ENCODE measurements at regions not wholly inside any gene's neighbourhood (a gene's known extent, or its start where the extent isn't known, plus 50 kb on each side); places are given as distances from the start of the nearest gene placed in this dataset.

- Histone ChIP-seq H3K9me3 (ENCODE audit: insufficient read depth, low read length) (no peaks in the 10 kb centered on the region), H3K36me3 (ENCODE audit: insufficient read depth, insufficient read length, low read length) (no peaks in the 10 kb centered on the region), H3K4me1 (ENCODE audit: insufficient read depth, insufficient read length) (no peaks in the 10 kb centered on the region), H3K4me3 (ENCODE audit: insufficient read length, low read depth) (no peak overlapping the region), H3K9ac (ENCODE audit: insufficient read length, low read depth) (no peak overlapping the region), H3K27me3 (ENCODE audit: insufficient read depth, insufficient read length) (no peaks in the 10 kb centered on the region)
- no peak for DNase-seq (ENCODE audit: low read depth, low spot score)
- no peak for TF ChIP-seq SUZ12 (IDR thresholded peaks at IDR 0.05; ENCODE audit: extremely low read depth, insufficient read depth, insufficient read length)
These were observed 637.0 kb upstream of the TBX3 start for GRCh38 chr12:115320967-115321366.

- H3K4me3 ChIP-seq (ENCODE audit: insufficient read length, low read depth) = no peak overlapping the region
- no peak overlapping the region for H3K9ac ChIP-seq (ENCODE audit: insufficient read length, low read depth)
- no peaks in the 10 kb centered on the region for H3K4me1 ChIP-seq (ENCODE audit: insufficient read depth, insufficient read length)
- no peaks in the 10 kb centered on the region for H3K36me3 ChIP-seq (ENCODE audit: insufficient read depth, insufficient read length, low read length)
- TF ChIP-seq ZNF274 (IDR thresholded peaks at IDR 0.05; ENCODE audit: low read depth, low read length) (no peak), YY1 (IDR thresholded peaks at IDR 0.05; ENCODE audit: insufficient read depth, insufficient read length) (no peak), SUZ12 (IDR thresholded peaks at IDR 0.05; ENCODE audit: extremely low read depth, insufficient read depth, insufficient read length) (no peak)
- H3K27me3 ChIP-seq (ENCODE audit: insufficient read depth, insufficient read length) = no peaks in the 10 kb centered on the region
- no peaks in the 10 kb centered on the region for H3K9me3 ChIP-seq (ENCODE audit: insufficient read depth, low read length)
- no peak for DNase-seq (ENCODE audit: low read depth, low spot score)
These were observed 636.5 kb upstream of the TBX3 start for GRCh38 chr12:115320451-115320850.

DNA sequence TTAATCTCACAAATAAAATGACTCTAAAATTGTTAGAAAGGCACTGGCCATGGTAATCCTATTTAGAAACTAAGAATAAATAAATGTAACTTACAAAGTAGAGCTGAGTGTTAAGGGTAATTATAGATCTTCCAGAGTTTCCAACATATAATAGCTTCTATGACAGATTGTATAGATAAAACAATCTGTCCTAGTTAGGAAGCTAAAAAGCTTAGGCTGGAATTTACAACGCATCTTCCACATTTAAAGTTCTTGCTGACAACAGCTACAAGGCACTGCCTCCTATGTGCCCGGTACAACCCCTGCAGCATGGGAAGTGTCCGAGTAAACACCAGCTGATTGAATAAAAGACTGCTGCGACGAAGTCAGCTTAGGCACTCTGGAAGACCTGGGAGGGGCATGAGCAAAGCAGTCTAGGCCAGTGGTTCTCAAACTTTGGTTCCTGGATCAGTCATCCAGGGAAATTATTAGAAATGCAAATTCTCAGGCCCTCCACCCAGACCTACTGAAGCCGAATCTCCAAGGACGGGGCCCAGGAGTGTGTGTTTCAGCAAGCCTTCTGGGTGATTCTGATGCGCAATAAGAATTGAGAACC lies 635.6 kb upstream of the TBX3 start:
- no peak for TF ChIP-seq YY1 (IDR thresholded peaks at IDR 0.05; ENCODE audit: insufficient read depth, insufficient read length)
- no peak for TF ChIP-seq SUZ12 (IDR thresholded peaks at IDR 0.05; ENCODE audit: extremely low read depth, insufficient read depth, insufficient read length)
- no peak for TF ChIP-seq ZNF274 (IDR thresholded peaks at IDR 0.05; ENCODE audit: low read depth, low read length)
- Histone ChIP-seq H3K4me3 (ENCODE audit: insufficient read length, low read depth) (no peak overlapping the region), H3K36me3 (ENCODE audit: insufficient read depth, insufficient read length, low read length) (no peaks in the 10 kb centered on the region), H3K4me1 (ENCODE audit: insufficient read depth, insufficient read length) (no peaks in the 10 kb centered on the region), H3K27me3 (ENCODE audit: insufficient read depth, insufficient read length) (no peaks in the 10 kb centered on the region), H3K9me3 (ENCODE audit: insufficient read depth, low read length) (no peaks in the 10 kb centered on the region), H3K9ac (ENCODE audit: insufficient read length, low read depth) (no peak overlapping the region)
- DNase-seq (ENCODE audit: low read depth, low spot score) = no peak

- no peaks in the 10 kb centered on the region for H3K4me1 ChIP-seq (ENCODE audit: insufficient read depth, insufficient read length)
- no peak overlapping the region for H3K9ac ChIP-seq (ENCODE audit: insufficient read length, low read depth)
- no peak overlapping the region for H3K4me3 ChIP-seq (ENCODE audit: insufficient read length, low read depth)
- TF ChIP-seq ZNF274 (IDR thresholded peaks at IDR 0.05; ENCODE audit: low read depth, low read length) (no peak), YY1 (IDR thresholded peaks at IDR 0.05; ENCODE audit: insufficient read depth, insufficient read length) (no peak)
- H3K36me3 ChIP-seq (ENCODE audit: insufficient read depth, insufficient read length, low read length) = no peaks in the 10 kb centered on the region
- H3K9me3 ChIP-seq (ENCODE audit: insufficient read depth, low read length) = no peaks in the 10 kb centered on the region
- no peaks in the 10 kb centered on the region for H3K27me3 ChIP-seq (ENCODE audit: insufficient read depth, insufficient read length)
- no peak for DNase-seq (ENCODE audit: low read depth, low spot score)
These were observed 630.0 kb upstream of the TBX3 start for GRCh38 chr12:115313929-115314328.

DNA sequence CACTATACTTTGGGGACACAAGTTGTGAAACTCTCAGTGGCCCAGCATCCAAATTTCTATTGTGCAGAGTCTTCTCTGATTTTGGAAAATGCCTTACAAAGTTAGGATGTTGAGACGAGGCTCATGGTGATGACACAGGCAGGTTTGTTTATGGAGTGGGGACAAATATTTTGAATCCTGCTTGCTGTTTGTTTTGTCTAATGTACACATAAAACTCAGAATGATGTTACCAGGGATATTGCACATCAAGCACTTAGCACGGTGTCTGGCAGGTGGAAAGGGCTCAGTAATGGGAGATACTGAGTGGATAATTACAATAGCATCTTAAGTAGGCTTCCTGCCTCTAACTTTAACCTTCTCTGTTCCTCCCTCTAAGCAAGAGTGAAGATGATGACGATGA lies 628.9 kb upstream of the TBX3 start:
- H3K9me3 ChIP-seq (ENCODE audit: insufficient read depth, low read length) = no peaks in the 10 kb centered on the region
- no peaks in the 10 kb centered on the region for H3K27me3 ChIP-seq (ENCODE audit: insufficient read depth, insufficient read length)
- DNase-seq (ENCODE audit: low read depth, low spot score) = no peak
- no peaks in the 10 kb centered on the region for H3K4me1 ChIP-seq (ENCODE audit: insufficient read depth, insufficient read length)
- TF ChIP-seq SUZ12 (IDR thresholded peaks at IDR 0.05; ENCODE audit: extremely low read depth, insufficient read depth, insufficient read length) = no peak
- TF ChIP-seq YY1 (IDR thresholded peaks at IDR 0.05; ENCODE audit: insufficient read depth, insufficient read length) = no peak
- no peak for TF ChIP-seq ZNF274 (IDR thresholded peaks at IDR 0.05; ENCODE audit: low read depth, low read length)
- no peak overlapping the region for H3K4me3 ChIP-seq (ENCODE audit: insufficient read length, low read depth)
- H3K36me3 ChIP-seq (ENCODE audit: insufficient read depth, insufficient read length, low read length) = no peaks in the 10 kb centered on the region
- no peak overlapping the region for H3K9ac ChIP-seq (ENCODE audit: insufficient read length, low read depth)

GRCh38 chr12:115311875-115312274 lies 627.9 kb upstream of the TBX3 start:
- TF ChIP-seq SUZ12 (IDR thresholded peaks at IDR 0.05; ENCODE audit: extremely low read depth, insufficient read depth, insufficient read length) = no peak

DNA sequence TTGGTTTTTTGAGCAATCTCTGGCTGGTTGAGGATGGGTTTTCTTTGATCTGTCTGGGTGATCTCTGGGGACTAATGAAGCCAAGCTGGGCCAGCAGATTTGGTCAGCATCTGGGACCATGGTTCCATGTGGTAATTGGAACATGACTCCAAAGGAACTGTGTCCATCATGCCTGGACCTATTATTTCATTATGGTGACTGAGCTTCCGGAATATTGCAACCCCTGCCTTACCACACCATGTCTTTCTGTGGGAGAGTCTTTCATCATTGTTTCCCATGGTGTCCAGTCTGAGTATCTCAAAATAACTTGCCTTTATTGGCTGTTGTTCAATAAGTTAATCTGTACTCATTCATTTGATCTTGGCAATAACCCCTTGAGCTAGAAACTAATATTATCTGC lies 624.9 kb upstream of the TBX3 start:
- no peaks in the 10 kb centered on the region for H3K9me3 ChIP-seq (ENCODE audit: insufficient read depth, low read length)
- H3K36me3 ChIP-seq (ENCODE audit: insufficient read depth, insufficient read length, low read length) = no peaks in the 10 kb centered on the region
- DNase-seq (ENCODE audit: low read depth, low spot score) = no peak
- H3K4me1 ChIP-seq (ENCODE audit: insufficient read depth, insufficient read length) = no peaks in the 10 kb centered on the region
- H3K27me3 ChIP-seq (ENCODE audit: insufficient read depth, insufficient read length) = no peaks in the 10 kb centered on the region
- TF ChIP-seq YY1 (IDR thresholded peaks at IDR 0.05; ENCODE audit: insufficient read depth, insufficient read length) = no peak
- TF ChIP-seq SUZ12 (IDR thresholded peaks at IDR 0.05; ENCODE audit: extremely low read depth, insufficient read depth, insufficient read length) = no peak
- no peak for TF ChIP-seq ZNF274 (IDR thresholded peaks at IDR 0.05; ENCODE audit: low read depth, low read length)
- H3K9ac ChIP-seq (ENCODE audit: insufficient read length, low read depth) = no peak overlapping the region
- H3K4me3 ChIP-seq (ENCODE audit: insufficient read length, low read depth) = no peak overlapping the region

More at GRCh38 chr12:115311875-115312274, 627.9 kb upstream of the TBX3 start:
- no peaks in the 10 kb centered on the region for H3K27me3 ChIP-seq (ENCODE audit: insufficient read depth, insufficient read length)
- DNase-seq (ENCODE audit: low read depth, low spot score) = no peak
- H3K36me3 ChIP-seq (ENCODE audit: insufficient read depth, insufficient read length, low read length) = no peaks in the 10 kb centered on the region
- no peak overlapping the region for H3K4me3 ChIP-seq (ENCODE audit: insufficient read length, low read depth)
- H3K9me3 ChIP-seq (ENCODE audit: insufficient read depth, low read length) = no peaks in the 10 kb centered on the region
- H3K4me1 ChIP-seq (ENCODE audit: insufficient read depth, insufficient read length) = no peaks in the 10 kb centered on the region
- H3K9ac ChIP-seq (ENCODE audit: insufficient read length, low read depth) = no peak overlapping the region

GRCh38 chr12:115306380-115306779 lies 622.4 kb upstream of the TBX3 start:
- Histone ChIP-seq H3K9me3 (ENCODE audit: insufficient read depth, low read length) (no peaks in the 10 kb centered on the region), H3K27me3 (ENCODE audit: insufficient read depth, insufficient read length) (no peaks in the 10 kb centered on the region), H3K9ac (ENCODE audit: insufficient read length, low read depth) (no peak overlapping the region), H3K36me3 (ENCODE audit: insufficient read depth, insufficient read length, low read length) (no peaks in the 10 kb centered on the region), H3K4me1 (ENCODE audit: insufficient read depth, insufficient read length) (no peaks in the 10 kb centered on the region), H3K4me3 (ENCODE audit: insufficient read length, low read depth) (no peak overlapping the region)
- TF ChIP-seq YY1 (IDR thresholded peaks at IDR 0.05; ENCODE audit: insufficient read depth, insufficient read length) (no peak), ZNF274 (IDR thresholded peaks at IDR 0.05; ENCODE audit: low read depth, low read length) (no peak), SUZ12 (IDR thresholded peaks at IDR 0.05; ENCODE audit: extremely low read depth, insufficient read depth, insufficient read length) (no peak)
- DNase-seq (ENCODE audit: low read depth, low spot score) = no peak

Measured in NT2/D1 (cell line).